Cardiac fibroblast (primary cell): ENCODE measurements at regions not wholly inside any gene's neighbourhood (a gene's known extent, or its start where the extent isn't known, plus 50 kb on each side); places are given as distances from the start of the nearest gene placed in this dataset.
A peak's percentile ranks its signal among the peaks of the same experiment; 100 is the strongest.

Source experiments
- DNase-seq, 2 donors: peaks; one replicate each; pipeline versions ENCODE4 v3.0.0 to v3.0.0-alpha.2; 2010; ENCODE audit warnings: low read depth in 2 of 2
- H3K4me3 ChIP-seq, 2 donors: replicated peaks in 1 of 2; 1 replicate in 1 of 2; 2 replicates in 1 of 2; pipeline ENCODE4 v1.5.1; 2011; ENCODE audit warnings: low read depth in 2 of 2, low read length in 2 of 2, mild to moderate bottlenecking in 2 of 2, moderate library complexity in 1 of 2
- TF ChIP-seq, protein P1 (sequence below): IDR thresholded peaks from one replicate; pipeline ENCODE4 v1.5.1; 2011; ENCODE audit warnings: low read depth, mild to moderate bottlenecking, low read length, inconsistent platforms

DNA sequence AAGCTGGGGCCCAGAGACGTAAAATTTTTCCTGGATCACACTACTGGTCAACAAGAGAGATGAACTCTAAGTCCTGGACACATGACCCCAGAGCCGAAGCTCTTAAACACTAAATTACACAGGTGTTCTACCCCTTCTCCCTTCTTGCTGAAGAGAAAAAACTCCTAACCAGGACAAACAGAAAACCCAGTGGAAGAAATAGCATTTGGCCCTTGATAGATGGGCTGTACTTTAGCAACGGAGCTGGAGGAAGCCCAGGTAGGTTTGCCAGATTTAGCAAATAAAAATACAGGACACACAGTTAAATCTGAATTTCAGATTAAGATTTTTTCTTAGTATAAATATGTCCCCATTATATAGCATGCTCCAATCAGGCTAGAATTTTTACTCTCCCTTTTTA is 72.7 kb downstream of the DIRAS3 start:
- H3K4me3 ChIP-seq = no peak overlapping the region
- no peak for DNase-seq
- TF ChIP-seq, protein P1, sequence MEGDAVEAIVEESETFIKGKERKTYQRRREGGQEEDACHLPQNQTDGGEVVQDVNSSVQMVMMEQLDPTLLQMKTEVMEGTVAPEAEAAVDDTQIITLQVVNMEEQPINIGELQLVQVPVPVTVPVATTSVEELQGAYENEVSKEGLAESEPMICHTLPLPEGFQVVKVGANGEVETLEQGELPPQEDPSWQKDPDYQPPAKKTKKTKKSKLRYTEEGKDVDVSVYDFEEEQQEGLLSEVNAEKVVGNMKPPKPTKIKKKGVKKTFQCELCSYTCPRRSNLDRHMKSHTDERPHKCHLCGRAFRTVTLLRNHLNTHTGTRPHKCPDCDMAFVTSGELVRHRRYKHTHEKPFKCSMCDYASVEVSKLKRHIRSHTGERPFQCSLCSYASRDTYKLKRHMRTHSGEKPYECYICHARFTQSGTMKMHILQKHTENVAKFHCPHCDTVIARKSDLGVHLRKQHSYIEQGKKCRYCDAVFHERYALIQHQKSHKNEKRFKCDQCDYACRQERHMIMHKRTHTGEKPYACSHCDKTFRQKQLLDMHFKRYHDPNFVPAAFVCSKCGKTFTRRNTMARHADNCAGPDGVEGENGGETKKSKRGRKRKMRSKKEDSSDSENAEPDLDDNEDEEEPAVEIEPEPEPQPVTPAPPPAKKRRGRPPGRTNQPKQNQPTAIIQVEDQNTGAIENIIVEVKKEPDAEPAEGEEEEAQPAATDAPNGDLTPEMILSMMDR = no peak

DNA sequence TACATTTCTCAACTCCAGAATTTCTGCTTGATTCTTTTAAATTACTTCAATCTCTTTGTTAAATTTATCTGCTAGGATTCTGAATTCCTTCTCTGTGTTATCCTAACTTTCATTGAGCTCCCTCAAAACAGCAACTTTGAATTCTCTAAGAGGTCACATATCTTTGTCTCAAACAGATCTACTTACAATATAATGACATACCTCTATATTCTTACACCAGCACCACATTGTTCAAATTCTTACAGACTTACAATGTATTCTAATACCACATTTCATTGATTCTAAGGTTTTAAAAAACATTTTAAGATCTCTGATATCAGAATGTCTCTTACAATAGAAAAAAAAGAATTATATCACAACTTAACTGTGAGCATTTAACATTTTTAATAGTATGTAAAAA is 77.4 kb downstream of the DIRAS3 start:
- TF ChIP-seq, protein P1 = no peak
- peak in 1 of 2 donors; percentile 30 for DNase-seq
- H3K4me3 ChIP-seq = no peak overlapping the region

DNA sequence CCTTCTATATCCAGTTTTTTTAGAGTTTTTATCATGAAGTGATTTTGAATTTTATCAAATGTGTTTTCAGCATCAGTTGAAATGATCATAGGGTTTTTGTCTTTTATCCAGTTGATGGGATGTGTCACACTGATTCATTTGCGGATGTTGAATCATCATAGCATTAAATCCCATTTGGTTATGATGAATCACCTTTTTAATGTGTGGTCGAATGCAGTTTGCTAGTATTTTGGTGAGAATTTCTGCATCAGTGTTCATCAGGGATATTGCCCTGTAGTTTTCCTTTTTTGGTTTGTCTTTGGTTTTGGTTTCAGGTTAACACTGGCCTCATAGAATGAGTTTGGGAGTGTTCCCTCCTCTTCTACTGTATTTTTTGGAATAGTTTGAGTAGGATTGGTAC is 80.3 kb downstream of the DIRAS3 start:
- DNase-seq = peak; percentile 43 to 88
- TF ChIP-seq, protein P1 = no peak
- H3K4me3 ChIP-seq = no peak overlapping the region

DNA sequence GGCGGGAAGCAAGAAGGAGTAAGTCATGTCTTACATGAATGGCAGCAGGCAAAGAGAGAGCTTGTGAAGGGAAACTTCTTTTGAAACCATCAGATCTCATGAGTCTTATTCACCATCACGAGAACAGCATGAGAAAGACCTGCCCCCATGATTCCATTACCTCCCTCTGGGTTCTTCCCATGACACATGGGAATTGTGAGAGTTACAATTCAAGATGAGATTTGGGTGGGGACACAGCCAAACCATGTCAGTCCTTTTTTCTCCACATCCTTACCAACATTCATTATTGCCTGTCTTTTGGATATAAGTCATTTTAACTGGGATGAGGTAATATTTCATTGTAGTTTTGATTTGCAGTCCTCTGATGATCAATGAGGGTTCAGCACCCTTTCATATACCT is 81.0 kb downstream of the DIRAS3 start:
- TF ChIP-seq, protein P1 = no peak
- DNase-seq = peak in 1 of 2 donors; percentile 40
- no peak overlapping the region for H3K4me3 ChIP-seq

DNA sequence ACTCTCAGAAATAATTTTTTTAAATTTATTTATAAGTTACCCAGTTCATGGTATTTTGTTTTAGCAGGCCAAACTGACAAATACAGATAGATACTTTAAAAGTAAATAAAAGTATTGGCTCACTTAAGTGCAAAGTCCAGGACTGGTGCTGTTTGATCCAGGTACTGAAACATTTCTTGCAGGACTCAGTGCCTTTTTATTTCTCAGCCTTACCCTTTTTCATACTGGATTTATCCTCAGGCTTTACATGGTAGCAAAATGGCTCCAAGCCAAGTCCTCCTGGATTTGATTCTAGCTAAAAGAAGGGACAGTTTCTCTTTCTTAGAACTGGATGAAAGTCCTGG is 83.8 kb downstream of the DIRAS3 start:
- no peak overlapping the region for H3K4me3 ChIP-seq
- TF ChIP-seq, protein P1 = no peak
- DNase-seq = no peak

DNA sequence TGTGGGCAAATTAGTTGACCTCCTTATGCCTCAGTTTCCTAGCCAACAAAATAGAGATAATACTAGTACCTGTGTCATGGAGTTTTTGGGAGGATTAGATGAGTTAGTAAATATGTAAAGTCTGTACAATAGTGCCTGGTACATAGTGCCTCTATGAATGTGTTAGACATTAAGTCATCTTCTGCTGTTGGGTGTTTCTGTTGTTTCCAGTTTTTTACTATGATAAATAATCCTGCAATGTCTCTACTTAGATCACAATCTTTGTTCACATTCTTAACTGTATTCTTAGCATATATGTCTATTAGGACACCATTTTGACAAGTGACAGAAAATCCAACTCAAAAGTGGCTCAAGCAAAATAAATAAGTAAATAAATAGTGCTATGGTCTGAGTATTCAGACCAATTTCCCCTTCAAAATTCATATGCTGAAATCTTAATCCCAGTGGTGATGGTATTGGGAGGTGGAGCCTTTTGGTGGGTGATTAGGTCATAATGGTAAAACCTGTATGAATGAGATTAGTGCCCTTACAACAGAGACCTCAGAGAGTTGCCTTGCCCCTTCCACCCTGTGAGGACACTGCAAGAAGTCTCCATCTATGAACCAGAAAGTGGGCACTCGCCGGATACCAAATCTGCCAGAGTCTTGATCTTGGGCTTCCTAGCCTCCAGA is 84.3 kb downstream of the DIRAS3 start:
- peak in 1 of 2 donors; percentile 3 for DNase-seq
- TF ChIP-seq, protein P1 = no peak
- no peak overlapping the region for H3K4me3 ChIP-seq

DNA sequence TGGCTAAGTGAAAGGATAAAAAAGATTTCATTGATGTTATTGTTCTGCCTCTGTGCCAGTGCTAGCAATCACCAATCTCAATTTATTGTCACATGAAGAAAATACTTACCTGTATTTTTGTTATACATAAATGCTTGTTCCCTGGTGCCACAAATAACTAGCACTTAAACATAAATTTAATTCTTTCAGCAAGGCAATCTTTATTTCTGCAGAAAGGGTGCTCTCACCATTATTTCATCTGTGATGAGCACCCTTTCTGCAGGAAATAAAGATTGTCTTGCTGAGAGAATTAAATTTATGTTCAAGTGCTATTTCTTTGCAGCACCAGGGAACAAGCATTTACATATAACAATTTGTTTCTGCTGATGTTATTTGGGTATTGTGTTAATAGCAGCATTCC is 87.2 kb downstream of the DIRAS3 start:
- no peak overlapping the region for H3K4me3 ChIP-seq
- TF ChIP-seq, protein P1 = no peak
- no peak for DNase-seq
